HG03097 (cell line): ENCODE measurements at regions not wholly inside any gene's neighbourhood (a gene's known extent, or its start where the extent isn't known, plus 50 kb on each side); places are given as distances from the start of the nearest gene placed in this dataset.
"Not testable (repeated sequence)": the region's sequence is repeated elsewhere in the genome, so short reads cannot be mapped to it uniquely, and the experiment has no call there.

Experiments
- ATAC-seq: cut with Tn5 transposase; IDR thresholded peaks from one replicate; pipeline ENCODE4 v1.9.1; 2021; ENCODE audit not compliant: unreplicated experiment, low FRiP score

GRCh38 chr3:5035113-5035512 is 55.9 kb downstream of the BHLHE40 start:
- ATAC-seq, result no peak

DNA sequence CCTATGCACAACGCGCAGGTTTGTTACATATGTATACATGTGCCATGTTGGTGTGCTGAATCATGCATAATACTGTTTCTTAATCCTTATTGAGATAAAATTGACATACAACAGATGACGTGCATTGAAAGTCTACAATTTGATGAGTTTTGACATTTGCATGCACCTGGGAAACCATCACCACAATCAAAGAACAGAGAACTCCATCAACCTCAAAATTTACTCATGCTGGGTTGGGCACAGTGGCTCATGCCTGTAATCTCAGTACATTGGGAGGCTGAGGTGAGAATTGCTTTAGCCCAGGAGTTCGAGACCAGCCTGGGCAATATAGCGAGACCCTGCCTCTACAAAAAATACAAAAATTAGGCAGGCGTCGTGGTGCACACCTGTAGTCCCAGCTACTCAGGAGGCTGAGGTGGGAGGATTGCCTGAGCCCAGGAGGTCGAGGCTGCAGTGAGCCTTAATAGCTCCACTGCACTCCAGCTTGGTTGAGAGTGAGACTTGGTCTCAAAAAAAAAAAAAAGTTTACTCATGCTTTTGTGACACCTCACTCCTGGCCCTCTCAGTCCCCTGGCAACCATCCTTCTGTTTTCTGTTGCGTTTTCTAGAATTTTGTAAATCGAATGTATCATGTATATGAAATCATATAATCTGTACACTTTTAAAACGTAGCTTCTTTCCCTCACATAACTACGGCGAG is 56.6 kb downstream of the BHLHE40 start:
- ATAC-seq, result no peak

DNA sequence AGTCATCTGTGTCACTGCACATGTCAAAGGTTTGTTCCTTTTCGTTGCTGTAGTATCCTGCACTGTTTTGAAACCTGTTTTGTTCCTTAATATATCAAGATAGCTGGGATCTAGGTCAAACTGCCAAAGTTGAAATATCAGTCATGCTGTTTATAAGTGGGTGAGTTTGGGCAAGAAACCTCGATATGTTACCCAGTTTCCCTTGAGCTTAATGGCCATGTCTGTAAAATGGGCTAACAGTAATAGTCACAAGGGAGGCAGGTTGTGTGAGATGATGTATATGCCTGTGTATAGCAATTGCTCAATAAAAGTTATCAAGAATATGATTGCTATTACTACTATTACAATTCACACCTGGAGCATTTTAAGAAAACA is 57.1 kb downstream of the BHLHE40 start:
- no peak for ATAC-seq

DNA sequence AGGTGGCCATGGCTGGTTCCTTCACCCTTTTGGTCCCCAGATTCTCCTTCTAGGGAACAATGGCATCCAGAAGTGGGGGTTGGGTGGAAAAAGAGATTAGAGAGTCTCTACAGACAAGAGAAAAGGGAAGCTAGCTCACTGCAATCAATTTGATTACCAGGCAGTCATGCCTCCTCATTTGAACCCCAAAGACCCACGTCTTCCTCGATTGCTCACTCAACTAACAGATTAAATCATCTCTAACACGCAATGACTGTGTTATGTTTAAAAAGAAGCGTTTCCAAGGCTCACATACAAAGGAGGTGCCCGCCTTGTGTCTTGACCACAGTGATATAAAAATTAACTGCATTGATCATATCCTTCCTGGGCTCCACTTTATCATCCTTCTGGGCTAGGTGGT is 57.6 kb downstream of the BHLHE40 start:
- ATAC-seq, result no peak

- no peak for ATAC-seq
These were observed 60.3 kb downstream of the BHLHE40 start for GRCh38 chr3:5039585-5039984.

- no peak for ATAC-seq
These were observed 62.1 kb downstream of the BHLHE40 start for GRCh38 chr3:5041315-5041714.

DNA sequence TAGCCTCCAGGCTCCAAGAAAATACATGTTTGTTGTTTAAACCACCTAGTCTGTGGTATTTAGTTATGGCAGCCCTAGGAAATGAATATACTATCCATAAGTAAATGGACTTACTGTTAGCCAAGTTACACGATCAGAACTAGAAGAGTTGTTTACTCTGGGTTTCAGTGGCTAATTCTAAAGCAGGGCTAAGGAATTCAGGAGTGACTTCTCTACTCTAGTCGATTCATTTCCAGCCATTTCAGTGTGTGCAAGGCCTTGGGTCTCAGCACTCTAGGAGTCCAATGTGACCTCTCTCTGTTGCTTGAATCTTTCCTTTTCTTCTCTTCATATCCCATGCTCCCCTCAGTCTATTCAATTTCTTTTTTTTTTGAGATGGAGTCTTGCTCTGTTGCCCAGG is 66.7 kb downstream of the BHLHE40 start:
- no peak for ATAC-seq

- no peak for ATAC-seq
These were observed 68.7 kb downstream of the BHLHE40 start for GRCh38 chr3:5047764-5048419.

DNA sequence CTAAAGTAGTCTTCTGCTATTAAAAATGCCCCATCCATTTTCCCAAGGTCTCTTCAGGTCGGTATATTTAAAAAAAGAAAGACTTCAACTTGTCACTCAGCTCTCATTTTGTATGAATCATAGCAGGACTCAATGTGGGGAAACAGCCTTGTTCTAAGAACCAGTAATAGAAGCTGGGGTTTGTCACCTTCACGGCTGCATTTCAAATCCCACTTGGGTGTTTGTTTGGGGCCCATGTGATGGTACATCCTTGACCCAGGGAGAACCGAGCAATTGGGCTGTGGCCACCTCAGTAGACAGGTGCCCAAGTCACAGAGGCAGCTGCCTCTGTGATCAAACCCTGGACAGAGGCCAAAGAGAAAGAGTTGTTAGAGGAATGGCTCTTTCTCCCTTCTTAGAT is 70.3 kb upstream of the ARL8B start:
- ATAC-seq, result no peak

DNA sequence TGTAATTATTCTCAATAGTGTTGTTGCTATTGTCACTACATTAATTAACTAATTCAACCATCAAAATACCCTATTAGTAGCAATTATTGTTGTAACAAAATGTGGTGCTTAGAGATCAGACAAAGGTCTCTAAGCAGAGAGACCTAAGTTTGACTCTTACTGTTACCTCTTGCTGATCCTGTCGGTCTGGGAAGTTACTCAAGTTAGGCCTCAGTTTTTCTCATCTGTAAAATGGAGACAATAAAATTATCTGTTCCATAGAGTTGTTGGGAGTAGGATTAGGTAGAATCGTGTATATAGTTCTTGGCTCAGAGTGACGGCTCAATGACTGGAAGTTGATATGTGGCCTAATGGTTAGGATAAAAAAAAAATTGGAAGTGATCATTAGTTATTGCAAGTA is 69.8 kb upstream of the ARL8B start:
- ATAC-seq, result no peak

- no peak for ATAC-seq
These were observed 68.9 kb upstream of the ARL8B start for GRCh38 chr3:5053021-5053831.

DNA sequence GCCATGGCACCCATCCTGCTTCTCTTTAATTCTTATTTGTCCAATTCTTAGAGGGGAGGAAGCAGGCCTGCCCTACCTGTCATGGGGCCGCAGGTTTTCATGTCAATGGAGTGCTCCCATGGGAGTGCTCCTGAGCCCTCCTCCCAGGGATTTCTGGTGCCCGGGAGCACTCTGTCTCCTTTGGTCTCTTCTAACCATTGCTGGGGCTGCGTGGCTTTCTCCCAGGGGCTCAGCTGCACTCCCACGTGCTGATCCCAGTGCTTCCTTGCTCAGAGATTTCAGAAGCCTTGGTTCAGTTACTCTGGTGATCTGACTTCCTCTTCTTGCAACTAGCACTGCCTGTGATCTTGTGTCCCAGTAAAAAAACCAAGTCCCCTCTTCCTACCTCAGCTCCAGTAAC is 68.0 kb upstream of the ARL8B start:
- ATAC-seq, result no peak

GRCh38 chr3:5054579-5054978 is 67.5 kb upstream of the ARL8B start:
- ATAC-seq, result not testable (repeated sequence)

DNA sequence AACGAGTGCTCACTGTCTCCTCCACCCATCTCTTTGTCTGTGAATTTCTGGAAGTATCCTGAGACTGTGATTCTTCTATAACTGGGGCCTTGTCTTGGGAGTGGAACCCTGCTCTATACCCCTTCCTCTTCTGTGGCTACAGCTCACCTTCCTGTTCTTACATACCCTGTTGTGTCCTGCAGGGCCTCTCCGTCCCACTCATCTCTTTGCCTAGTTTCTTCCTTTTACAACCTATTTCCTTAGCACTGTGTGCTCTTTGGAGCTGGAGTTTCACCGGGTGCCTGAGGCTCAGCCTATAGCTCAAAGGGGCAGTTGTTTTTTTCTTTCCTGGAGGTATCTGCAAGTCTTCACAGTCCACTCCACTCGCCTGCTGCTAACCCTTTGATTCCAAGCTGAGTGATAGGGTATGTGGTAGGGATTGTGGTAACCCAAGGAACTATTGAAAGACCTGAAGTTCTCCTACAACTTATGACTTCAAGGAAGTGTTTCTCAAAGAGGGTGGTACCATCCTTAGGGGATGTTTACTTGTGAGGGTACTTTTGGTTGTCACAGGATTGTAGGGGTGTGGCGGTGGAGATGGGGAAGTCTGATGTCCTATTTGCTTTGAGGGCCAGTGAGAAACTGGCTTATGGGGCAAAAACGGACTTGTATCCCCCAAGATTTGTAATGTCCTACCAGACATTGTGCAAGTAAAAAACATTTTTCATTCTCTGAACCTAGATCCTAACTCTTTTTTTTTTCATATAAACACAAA is 66.6 kb upstream of the ARL8B start:
- no peak for ATAC-seq

GRCh38 chr3:5056111-5056391 is 66.0 kb upstream of the ARL8B start:
- ATAC-seq, result no peak

DNA sequence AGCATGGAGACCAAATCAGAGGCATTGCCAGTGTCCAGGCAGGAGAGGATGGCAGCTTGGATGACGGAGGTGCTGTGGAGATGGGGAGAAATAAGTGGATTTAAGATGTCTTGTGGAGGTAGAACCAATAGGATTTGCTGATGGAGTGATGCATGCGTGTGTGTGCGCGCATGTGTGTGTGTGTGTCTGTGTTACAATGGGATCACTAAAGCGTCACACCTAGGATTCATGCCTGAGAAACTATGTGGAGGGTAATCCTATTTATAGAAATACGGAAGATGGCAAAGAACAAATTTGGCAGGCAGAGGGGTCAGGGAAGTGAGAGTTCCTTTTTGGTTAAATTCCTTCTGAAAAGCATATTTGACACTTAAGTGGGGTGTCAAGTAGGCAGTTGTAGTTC is 64.8 kb upstream of the ARL8B start:
- ATAC-seq, result no peak

- ATAC-seq, result peak; percentile 84
These were observed 64.2 kb upstream of the ARL8B start for GRCh38 chr3:5057857-5058324.

- no peak for ATAC-seq
These were observed 63.6 kb upstream of the ARL8B start for GRCh38 chr3:5058471-5058951.

GRCh38 chr3:5059782-5060181 is 62.3 kb upstream of the ARL8B start:
- no peak for ATAC-seq

DNA sequence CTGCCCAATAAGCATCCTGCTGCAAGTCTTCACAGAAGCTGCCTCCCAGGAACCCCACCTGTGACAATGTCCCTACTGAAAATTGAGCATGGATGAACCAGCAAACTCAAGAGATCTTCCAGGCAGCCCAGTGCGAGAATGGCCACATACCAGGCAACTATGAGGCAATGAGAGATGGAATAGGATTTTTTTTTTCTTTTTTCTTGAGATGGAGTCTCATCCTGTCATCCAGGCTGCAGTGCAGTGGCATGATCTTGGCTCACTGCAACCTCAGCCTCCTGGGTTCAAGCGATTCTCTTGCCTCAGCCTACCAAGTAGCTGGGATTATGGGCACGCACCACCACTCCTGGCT is 60.9 kb upstream of the ARL8B start:
- ATAC-seq, result no peak

DNA sequence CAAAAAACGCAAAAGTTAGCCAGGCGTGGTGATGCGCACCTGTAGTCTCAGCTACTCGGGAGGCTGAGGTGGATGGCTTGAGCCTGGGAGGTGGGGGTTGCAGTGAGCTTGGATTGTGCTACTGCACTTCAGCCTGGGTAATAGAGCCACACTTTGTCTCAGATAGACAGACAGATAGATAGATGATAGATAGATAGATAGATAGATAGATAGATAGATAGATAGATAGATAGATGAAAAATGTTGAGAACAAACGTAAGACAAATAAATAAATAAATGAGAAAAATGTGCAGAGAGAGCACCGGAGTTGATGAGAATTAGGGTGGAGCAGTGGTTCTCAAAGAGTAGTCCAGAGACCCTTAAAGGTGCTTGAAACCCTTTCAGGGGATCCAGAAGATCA is 58.4 kb upstream of the ARL8B start:
- no peak for ATAC-seq
